ENCODE measurements at regions not wholly inside any gene's neighbourhood (a gene's known extent, or its start where the extent isn't known, plus 50 kb on each side); places are given as distances from the start of the nearest gene placed in this dataset.

DNA sequence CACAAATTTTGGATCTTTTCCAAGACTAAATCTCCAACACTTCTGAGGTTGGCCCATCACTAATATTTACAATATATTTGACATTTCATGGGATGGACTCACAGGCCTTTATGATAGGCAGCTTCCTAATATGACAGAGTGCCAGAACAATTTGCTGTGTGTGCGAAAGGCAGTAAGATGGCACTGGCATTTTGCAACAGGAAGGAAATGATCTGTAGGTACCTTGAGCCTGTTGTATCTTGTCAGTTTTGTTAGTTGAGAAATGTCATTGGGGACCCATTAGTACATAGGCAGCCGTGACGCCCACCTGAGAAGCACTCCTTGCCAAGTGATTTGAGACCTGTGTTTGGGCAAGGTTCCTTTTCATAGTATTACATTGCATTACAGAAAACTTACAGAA is 153.4 kb upstream of the HEY2 start (continued):
- no peak for TF ChIP-seq CHD7 (IDR thresholded peaks at IDR 0.05; ENCODE audit: insufficient replicate concordance, low read length)
- no peak for TF ChIP-seq GTF2F1 (IDR thresholded peaks at IDR 0.05; ENCODE audit: borderline replicate concordance, low read depth, low read length)
- no peak for TF ChIP-seq JUN (IDR thresholded peaks at IDR 0.05; ENCODE audit: low read depth, low read length)
- TF ChIP-seq SP1 (IDR thresholded peaks at IDR 0.05; ENCODE audit: low read depth, low read length): no peak
- TF ChIP-seq, protein P1, sequence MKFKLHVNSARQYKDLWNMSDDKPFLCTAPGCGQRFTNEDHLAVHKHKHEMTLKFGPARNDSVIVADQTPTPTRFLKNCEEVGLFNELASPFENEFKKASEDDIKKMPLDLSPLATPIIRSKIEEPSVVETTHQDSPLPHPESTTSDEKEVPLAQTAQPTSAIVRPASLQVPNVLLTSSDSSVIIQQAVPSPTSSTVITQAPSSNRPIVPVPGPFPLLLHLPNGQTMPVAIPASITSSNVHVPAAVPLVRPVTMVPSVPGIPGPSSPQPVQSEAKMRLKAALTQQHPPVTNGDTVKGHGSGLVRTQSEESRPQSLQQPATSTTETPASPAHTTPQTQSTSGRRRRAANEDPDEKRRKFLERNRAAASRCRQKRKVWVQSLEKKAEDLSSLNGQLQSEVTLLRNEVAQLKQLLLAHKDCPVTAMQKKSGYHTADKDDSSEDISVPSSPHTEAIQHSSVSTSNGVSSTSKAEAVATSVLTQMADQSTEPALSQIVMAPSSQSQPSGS (IDR thresholded peaks at IDR 0.05; ENCODE audit: low read length): no peak
- no peak for TF ChIP-seq CEBPB (IDR thresholded peaks at IDR 0.05; ENCODE audit: low read depth, low read length)
- no peak for TF ChIP-seq KDM5A (IDR thresholded peaks at IDR 0.05; ENCODE audit: low read length)

All from H1 (cell line).